HG02870 (cell line): ENCODE measurements at regions not wholly inside any gene's neighbourhood (a gene's known extent, or its start where the extent isn't known, plus 50 kb on each side); places are given as distances from the start of the nearest gene placed in this dataset.

ENCODE experiments used
- ATAC-seq: cut with Tn5 transposase; IDR thresholded peaks from one replicate; pipeline ENCODE4 v1.9.1; 2021; ENCODE audit warnings: mild to moderate bottlenecking, moderate library complexity; ENCODE audit not compliant: unreplicated experiment

DNA sequence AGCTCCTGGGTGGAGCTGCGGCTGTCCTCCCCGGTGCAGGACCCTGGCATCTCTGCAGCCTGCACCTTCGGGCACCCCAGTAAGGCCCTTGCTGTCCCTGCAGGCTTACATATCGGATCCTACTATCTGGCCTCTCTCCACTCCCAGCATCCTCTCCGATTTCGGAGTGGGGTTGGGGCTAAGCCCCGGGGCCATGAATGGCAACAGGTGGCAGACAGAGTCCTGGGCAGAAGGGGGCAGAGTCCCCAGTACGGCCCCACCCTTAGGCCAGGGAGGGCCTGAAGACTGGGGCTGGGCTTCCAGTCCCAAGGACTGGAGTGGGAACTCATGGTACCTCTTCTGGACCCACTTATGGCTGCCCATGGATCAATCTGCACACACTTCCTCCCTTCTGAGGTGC lies 180.4 kb upstream of the MC4R start:
- no peak for ATAC-seq

DNA sequence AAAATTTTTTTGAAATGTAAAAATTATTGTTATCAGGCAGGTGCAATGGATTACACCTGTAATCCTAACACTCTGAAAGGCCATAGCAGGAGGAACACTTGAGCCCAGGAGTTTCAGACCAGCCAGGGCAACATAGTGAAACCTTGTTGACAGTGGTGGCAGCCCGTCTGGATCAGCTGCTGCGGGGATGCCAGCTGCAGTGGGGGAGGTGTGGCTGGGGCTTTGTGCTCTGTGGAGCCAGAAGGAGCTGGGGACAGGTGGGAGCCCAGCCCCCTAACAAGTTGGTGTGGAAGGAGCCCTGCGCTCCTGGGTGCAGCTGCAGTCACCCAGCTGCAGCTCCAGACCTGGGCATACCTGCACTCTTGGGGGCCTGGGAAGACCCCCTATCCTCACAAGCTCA lies 182.4 kb upstream of the MC4R start:
- no peak for ATAC-seq

DNA sequence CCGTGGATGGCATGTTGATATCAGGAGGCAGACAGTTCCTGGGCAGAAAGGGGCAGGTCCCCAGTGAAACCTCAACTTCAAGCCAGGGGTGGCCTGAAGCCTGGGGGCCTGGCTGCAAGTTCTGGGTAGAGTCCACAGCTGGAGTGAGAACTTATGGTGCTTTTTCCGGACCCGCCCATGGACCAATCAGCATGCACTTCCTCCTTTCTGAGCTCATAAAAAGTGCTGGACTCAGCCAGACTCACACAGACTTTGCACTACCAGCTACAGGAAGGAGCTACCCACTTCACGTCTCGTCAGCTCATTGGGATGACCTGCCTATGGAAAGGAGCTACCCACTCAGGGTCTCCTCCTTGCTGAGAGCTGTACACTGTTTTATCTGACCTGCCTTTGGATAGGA lies 183.1 kb upstream of the MC4R start:
- ATAC-seq = no peak

DNA sequence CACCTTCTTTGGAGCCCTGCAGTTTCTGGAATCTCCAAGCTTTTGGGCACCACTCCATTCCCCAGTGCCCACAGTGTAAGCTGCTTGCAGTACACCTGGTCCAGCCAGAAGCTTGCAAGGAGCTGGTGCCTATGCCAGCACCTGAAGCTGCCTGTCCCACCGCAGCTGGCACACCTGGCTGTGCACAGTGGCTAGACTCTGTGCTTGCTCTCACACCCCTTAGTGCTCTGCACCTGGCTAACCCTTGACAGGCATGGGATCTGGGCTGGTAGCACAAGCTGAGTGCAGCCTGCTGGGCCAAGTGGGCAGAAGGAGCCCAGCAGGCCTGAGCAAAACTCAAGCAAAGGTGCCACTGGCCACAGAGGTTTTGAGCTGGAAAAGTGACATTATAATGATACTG lies 183.8 kb upstream of the MC4R start:
- no peak for ATAC-seq

DNA sequence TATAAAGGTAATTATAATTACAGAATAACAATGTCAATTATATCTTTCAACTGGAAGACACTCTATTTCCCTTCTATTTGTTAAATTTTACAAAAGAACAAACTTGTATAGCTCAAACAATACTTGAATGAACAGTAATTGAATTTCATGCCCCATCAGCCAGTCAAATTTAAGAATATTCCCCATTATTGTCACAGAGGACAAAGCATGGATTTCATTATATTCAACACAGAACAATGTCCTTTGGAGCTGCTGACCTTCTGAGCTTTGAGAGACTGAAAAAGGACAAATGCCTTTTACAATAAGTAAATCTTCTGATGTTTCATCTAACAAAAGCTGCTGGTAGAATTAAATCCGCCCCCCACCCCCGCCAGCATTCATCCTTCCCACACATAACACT lies 187.5 kb upstream of the MC4R start:
- no peak for ATAC-seq

DNA sequence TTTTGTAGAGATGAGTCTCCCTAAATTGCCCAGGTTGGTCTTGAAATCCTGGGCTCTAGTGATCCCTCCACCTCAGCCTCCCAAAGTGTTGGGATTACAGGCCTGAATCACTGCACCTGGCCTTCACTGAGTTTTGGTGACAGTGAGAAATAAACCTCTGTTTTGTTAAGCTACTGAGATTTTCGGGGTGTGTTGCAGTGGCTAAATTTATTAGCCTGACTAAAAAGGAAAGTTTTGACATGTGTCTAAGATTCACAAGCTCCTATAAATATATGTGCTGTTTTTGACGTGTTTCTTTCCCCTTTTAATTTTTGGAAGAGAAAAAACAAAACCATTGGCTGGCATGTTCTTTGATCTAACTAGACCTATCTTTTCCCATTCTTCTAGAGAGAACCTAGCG lies 190.5 kb upstream of the MC4R start:
- ATAC-seq = peak; percentile 52

DNA sequence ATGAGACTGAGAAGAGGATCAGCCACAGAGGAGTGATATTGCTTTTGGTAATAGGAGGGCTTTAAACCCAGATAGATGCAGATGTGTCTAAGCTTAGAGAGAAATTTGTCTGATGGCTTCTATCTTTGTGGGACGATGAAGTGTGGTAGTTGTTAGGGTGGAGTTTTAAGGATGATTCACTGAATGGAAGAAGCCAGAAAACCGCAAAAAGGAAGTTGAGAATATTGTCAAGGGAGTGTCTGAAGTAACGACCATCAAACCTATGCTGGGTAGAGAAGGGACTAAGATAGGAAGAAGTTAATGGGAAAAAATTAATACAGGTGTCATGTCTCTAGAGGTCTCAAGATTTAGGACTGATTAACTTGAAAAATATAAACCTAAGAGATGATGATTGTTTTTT lies 195.6 kb upstream of the MC4R start:
- ATAC-seq = no peak

DNA sequence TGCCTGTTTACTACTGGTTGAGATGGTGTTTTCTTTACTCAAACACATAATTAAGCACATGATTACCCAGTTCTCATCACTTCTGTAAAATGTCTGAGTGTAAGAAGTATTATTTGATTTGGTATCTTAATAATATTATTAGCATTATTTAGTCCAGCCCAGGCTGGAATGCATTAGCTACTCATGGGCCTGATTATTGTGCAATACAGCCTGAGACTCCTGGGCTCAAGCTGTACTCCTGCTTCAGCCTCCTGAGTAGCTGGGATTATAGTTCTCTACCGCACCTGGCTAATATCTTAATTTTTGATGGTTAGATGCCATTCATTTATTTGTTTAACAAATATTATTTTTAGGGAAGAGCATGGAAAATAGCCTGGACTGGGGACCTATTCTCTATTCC lies 197.6 kb upstream of the MC4R start:
- no peak for ATAC-seq

DNA sequence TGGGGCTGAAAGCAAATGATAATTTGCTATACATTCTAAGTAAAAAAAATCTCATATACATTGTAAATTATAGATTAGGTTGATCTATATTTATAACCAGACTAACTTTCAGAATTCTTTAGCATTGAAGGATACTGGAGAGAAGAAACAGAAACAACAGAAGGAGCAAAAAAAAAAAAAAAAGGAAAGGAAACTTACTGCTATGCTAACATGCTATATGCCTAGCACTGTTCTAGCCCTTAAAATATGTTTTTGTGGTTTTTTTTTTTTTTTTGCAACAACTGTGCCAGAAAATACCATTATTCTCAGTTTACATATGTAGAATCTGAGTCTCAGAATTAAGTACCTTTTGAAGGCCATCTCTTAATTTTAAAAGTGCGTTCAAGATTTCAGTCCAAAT lies 204.9 kb upstream of the MC4R start:
- ATAC-seq = no peak

DNA sequence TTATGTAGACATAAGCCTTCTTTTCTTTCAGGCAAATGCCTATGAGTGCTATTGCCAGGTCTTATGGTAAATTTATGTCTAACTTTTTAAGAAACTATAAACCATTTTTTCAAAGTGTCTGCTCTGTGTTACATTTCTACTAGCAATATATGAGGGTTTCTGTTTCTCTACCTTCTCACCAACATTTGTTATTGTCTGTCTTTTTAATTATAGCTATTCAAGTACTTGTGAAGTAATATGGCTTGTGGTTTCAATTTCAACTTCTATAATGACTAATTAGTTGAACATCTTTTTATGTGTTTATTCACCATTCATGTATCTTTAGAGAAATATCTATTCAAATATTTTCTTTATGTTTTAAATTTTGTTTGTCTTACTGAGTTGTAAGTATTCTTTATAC lies 213.1 kb upstream of the MC4R start:
- ATAC-seq = no peak

DNA sequence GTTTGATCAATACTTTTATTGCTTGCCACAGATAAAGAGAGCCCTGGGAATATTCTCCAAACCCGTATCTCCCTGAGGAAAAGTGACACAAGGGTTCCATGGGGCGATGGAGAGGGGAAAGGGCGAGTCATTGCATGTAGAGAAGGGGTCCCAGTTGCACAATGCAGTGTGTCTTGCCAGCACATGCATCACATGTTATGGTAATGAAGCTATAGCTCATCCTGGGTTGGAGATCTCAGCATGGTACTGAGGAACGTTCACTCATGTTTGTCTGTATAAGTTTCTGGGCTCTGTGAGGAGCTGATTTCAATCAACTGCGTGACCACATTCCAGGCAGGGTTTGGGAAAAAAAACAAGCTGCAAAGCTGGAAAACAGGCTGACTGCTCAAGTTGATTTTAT lies 220.7 kb upstream of the MC4R start:
- ATAC-seq = no peak

DNA sequence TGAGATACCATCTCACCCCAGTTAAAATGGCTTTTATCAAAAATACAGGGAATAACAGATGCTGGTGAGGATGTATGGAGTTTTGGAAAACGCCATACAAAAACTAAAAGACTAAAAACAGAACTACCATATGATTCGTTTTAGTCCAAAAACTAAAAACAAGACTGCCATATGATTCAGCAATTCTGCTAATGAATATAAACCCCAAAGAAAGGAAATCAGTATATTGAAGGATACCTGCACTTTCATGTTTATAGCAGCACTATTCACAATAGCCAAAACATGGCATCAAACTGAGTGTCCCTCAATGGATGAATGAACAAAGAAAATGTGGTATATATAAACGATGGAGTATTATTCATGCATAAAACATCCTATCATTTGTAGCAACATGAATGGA lies 224.4 kb upstream of the MC4R start:
- peak; percentile 60 for ATAC-seq

DNA sequence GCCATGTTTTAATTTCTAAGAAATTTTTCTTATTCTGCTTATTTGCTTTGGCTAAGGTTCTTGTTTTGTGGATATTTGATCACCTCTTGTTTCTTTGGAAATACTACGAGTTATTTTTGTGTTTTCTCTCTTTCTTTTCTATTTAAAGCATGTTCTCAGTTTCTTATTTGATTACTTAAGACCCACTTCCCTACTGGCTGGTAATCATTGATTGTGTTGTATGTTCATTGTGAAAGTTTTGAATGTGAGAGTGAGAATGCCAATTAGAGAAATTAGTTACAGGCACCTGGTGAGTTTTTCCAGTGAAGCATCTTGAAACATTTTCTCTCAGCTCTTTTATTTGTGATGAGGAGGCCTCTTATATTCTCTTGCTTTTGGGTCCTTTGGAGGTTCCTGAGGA lies 226.7 kb upstream of the MC4R start:
- ATAC-seq = peak; percentile 87

DNA sequence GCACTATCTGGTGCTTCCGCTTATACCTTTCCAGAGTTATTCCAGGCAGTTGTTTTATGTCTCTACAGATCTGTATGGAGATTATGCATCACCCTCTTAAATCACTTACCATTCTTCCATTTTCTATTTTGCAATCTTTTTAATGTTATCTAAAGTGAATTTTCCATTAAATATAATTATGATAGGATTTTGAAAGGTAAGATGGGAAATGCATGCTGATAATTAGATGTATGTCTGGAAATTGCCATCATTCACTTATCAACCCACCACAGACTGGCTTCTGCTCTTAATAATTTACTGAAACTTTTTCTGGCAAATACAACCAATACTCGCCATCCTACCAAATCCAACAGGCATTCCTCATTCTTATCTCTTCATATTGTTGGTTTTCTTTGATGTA lies 227.4 kb upstream of the MC4R start:
- ATAC-seq = no peak

DNA sequence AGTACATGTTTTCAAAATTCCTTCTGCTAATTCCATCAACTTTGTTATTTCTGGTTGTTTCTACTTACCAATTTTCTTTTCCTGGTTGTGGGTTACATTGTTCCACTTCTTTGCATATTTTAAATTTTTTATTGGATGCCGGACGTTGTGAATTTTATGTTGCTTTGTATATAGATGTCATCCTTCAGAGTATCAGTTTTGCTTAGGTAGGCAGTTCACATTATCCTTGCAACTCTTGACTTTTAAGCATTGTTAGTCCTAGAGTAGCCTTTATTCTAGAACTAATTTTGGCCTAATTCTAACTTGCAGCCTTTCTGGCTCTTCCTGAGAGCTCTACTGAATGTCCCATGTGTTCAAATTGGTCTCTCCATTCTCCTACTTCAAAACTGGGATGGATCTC lies 228.7 kb upstream of the MC4R start:
- no peak for ATAC-seq

DNA sequence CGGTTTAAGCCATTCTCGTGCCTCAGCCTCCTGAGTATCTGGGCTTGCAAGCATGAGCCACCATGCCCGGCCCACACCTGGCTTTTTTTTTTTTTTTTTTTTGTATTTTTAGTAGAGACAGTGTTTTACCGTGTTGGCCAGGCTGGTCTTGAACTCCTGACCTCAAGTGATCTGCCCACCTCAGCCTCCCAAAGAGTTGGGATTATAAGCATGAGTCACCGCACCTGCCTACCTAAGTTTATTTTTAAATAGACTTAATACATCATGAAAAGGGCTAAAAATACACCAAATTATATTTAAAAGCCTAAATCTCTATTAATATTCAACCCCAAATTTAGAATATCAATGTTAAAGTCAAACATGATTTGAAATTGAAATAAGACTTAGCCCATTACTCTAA lies 250.8 kb upstream of the MC4R start:
- no peak for ATAC-seq

DNA sequence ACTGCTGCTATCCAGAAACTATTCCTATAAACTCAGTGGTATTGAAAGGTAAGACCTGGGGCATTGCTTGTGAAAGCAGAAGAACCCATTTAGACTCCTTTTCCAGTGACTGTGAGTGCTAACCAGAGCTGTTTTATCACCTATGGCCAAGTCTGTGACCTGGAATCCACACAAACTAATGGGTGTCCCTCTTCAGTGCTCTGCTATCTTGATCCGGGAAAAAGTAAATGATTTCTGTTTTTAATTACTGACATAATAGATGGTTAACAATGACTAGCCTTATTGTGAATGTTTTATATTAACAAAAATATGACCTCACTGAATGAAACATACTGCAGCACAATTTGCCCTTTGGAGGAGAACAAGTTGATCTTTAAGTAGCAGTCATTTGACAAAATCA lies 251.6 kb upstream of the MC4R start:
- no peak for ATAC-seq

DNA sequence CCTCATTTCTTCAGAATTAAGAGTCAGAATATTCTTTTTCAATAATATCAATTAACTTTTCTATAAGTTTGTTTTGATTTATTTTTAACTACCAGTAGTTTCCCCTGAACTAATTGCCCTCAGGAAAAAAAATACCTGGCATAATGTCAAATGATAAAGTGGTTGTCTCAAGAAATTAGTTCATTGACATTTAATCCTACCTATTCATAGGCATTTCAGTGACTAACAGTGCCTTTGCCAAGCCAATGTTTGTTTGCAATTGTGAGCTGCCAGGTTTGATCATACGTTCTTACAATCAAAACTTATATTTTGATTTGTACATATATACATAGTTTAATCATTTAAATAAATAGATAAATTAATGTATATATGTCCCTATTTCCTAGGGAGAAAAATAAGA lies 267.3 kb upstream of the MC4R start:
- no peak for ATAC-seq

DNA sequence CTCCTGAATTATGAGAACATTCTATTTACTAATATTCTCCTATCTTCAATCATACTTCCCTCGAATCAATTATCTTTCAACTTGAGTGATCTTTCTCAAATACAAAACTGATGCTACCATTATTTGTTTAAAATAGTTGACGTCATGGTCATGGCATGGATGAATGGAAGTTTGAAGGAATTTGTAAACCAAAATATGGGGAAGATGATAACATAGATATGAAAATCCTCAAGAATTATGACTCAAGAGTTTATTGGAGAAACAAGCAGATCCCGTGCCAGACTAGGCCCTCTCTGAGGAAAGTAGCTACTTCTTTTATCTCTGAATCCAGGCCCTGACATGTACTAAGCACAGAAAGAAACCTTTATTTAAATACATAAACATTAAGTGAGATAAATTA lies 270.4 kb upstream of the MC4R start:
- ATAC-seq = no peak

DNA sequence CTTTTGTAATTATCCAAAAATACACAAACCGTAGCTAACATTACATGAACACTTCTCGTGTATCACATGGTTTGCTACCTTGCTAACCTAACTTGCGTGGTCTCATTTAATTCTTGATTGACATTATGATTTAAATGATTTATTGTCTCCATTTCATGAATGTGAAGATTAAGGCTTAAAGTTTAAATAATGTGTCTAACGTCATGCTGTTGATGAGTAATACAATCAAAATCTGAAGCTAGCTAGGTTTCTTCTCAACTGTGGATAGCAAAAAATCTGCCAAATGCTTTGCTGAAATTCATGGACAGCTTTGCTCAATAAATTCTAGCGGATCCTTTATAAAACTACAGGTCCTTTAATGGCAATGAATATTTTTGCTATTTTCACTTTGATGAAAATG lies 274.1 kb upstream of the MC4R start:
- ATAC-seq = no peak

DNA sequence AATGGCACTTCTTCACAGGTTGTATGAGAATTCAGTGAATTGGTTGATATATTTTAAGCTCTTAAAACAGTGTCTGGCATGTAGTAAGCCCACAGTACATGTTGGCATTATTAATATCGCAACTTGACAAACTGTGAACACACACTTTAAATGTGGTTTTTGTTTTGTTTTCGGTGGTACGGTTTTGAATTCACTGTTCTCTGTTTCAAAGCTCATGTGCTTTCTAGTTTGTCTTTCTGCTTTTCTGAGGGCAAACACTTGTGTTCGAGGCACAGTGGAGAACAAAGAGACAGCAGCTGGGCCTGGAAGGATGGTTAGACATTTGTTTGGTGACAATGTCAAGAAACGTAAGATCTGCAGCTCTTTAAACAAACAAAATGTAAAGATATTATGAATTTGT lies 276.5 kb upstream of the MC4R start:
- peak; percentile 97 for ATAC-seq

DNA sequence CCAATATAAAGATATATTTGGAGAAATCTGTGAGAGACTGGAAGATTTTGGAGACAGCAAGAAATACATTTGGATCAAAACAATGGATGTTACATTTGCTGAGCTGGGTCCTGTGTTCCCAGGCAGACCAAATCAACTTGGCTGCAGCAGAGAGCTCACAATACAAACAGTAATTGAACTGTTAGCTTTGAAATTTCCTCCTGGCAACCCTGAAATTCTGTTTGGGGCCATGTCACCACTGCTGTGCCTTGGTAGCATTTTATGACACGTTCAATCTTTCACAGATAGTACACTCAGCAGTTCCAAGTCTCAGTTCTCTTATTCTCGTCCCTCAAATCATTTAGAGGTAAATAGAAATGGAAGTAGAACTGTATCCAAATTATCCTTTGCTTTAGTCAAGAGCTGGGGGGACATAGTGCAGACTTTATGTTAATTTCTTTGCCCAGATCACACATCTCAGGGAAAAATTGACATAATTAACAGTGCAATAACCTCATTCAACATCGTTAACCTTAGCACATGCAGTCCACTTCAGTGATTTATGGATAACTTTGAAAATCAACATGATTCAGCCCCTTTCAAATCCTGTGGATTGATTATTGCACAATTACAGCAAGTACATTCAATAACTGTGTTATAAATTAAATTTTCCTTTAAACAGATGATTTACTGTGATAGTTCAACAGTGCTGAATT lies 277.4 kb upstream of the MC4R start:
- no peak for ATAC-seq

DNA sequence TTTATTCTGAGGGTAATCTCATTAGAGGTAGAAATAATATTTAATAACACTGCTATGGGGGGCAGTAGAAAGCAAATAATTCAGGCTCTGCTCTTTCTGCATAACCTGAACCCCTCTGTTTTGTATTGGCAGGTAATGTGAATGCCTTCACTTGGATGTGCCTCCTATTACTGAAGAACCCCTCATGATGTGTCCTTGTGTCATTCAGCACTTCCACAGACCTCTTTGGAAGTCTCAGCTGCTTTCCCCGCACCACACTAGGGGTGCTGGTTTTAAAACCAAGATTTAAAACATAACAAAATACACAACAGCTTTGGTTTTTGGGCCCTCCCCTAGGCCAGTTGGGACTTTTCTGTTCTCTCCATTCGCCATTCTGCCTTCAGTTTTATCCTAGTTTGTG lies 281.7 kb upstream of the MC4R start:
- no peak for ATAC-seq

DNA sequence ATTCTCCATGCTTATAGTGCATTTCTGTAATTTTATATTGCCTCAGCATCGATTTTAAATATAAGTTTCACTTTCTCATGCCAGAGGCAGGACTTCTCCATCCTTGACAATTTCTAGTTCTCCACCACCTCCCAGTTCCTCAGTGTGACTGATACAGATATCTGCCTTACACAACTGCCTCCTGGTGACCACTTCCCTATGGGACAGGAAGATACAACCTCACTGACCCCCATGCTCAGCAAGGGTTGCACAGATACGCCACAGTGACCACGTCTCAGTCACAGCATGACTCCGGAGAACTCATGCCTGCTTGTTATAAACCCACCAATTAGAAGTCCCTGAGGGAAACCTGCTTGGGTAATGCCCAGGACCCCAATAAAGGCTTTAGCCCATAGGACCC lies 284.0 kb upstream of the MC4R start:
- no peak for ATAC-seq
